ENCODE measurements at regions not wholly inside any gene's neighbourhood (a gene's known extent, or its start where the extent isn't known, plus 50 kb on each side); places are given as distances from the start of the nearest gene placed in this dataset.

GRCh38 chr5:147036691-147037245, 158.2 kb upstream of the PPP2R2B start:
- in situ Hi-C loops (cut with MboI; ENCODE audit: low sequenced_read_pairs), result no loop called here

- in situ Hi-C loops (cut with MboI; ENCODE audit: low sequenced_read_pairs), result no loop called here
Observed at GRCh38 chr5:147037515-147038205, 159.1 kb upstream of the PPP2R2B start.

- in situ Hi-C loops (cut with MboI; ENCODE audit: low sequenced_read_pairs), result no loop called here
Observed at GRCh38 chr5:147040856-147041255, 162.3 kb upstream of the PPP2R2B start.

- in situ Hi-C loops (cut with MboI; ENCODE audit: low sequenced_read_pairs), result no loop called here
Observed at GRCh38 chr5:147044572-147045273, 166.2 kb upstream of the PPP2R2B start.

DNA sequence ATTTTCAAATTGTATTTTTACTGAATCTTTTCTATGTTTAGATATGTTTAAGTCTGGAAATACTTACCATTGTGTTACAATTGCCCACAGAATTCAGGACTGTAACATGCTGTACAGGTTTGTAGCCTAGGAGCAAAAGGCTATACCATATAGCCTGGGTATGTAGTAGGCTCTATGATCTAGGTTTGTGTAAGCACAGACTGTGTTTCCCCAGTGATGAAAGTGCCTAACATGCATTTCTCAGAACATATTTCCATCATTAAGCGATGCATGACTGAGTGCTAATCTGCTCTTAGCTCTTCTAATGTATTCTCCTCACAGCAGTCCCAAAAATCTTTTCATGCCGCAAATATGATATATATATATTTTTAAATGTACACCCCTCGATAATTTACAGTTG, 166.7 kb upstream of the PPP2R2B start:
- in situ Hi-C loops (cut with MboI; ENCODE audit: low sequenced_read_pairs), result no loop called here

DNA sequence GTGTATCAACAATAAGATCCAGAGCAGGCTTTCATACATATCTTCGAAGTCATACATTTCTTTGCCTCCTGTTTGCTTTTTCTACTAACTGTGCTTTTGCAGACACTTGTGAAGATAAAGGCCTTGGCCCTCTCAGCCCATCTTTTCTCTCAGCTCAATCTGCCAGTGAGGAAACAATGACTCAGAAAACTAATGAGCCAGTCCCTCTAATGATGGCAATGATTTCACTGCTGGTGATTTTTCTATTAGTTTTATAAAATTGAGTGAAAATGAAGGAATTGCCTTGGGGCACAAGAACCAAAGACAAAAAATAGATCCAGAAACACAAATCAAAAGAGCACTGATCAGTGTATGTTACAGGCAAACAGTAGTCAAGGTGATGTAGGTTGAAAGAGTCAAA, 167.7 kb upstream of the PPP2R2B start:
- in situ Hi-C loops (cut with MboI; ENCODE audit: low sequenced_read_pairs), result no loop called here

DNA sequence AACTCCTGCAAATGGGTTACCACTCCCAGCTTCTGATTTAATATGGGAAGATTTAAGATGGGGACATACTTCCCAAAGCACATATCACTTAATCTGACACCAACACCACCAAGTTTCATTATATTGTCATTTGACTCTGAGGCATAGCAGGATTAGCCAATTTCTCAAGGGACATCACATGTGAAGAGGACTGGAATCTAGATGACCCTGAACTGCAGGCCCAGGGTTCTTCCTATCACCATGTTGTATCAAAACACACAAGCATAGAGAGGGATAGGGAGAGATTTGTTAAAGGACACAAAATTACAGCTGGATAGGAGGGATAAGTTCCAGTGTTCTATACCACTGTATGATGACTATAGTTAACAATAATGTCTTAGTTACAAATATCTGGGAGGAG, 168.3 kb upstream of the PPP2R2B start:
- in situ Hi-C loops (cut with MboI; ENCODE audit: low sequenced_read_pairs), result no loop called here

DNA sequence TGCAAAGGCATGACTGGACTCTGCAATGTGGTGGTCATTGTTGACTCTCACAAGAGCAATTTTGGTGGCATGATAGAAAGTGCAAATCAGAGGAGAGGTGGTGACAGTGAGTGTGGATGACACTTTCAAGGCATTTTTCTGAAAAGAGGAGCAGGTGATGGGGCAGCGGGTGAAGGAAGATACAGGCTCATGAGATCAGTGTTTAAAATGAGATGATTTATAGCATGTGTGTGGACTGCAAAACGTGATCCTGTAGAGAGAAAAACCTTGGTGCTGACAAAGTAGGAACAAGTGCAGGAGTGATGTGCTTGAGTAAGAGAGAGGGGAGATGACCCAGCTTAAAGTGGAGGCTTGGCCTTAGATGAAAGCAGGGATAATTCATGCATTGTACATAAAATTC, 171.2 kb upstream of the PPP2R2B start:
- in situ Hi-C loops (cut with MboI; ENCODE audit: low sequenced_read_pairs), result no loop called here

DNA sequence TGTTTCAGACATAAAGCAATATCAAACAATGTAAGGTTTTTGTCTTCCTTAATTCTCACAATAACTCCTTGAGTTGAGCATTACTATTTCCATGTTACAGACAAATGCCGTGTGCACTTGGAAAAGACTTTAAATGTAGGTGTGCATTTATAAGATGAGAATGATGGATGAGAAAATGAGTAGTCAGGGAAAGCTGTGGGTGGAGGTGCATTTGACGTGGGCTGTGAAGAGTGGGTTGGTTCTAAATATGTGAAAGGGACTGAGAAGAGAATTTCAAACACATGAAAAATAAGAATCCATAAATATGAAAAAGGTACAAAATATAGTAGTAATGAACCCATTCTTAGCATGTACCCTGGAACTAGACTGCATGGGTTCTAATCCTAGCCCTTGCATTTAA, 171.6 kb upstream of the PPP2R2B start:
- in situ Hi-C loops (cut with MboI; ENCODE audit: low sequenced_read_pairs), result no loop called here

DNA sequence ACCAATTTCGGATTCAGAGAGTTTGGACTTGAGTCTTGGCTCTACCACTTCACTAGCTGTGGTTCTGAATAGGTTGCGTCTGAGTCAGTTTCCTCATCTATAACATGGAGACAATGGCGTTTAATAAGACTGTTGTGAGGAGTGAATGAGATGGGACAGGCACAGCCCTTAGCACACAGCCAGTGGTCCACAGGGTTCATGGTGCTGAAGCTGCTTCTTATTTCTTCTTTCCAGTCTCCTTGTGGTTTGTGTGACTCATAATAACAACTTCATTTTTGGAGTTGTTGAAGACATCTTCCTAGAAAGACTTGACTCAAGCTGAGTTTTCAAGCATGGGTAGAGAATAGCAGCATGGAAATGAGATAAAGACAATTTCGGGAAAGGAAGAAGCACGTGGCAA, 172.6 kb upstream of the PPP2R2B start:
- in situ Hi-C loops (cut with MboI; ENCODE audit: low sequenced_read_pairs), result no loop called here

- in situ Hi-C loops (cut with MboI; ENCODE audit: low sequenced_read_pairs), result no loop called here
Observed at GRCh38 chr5:147052519-147052918, 174.0 kb upstream of the PPP2R2B start.

DNA sequence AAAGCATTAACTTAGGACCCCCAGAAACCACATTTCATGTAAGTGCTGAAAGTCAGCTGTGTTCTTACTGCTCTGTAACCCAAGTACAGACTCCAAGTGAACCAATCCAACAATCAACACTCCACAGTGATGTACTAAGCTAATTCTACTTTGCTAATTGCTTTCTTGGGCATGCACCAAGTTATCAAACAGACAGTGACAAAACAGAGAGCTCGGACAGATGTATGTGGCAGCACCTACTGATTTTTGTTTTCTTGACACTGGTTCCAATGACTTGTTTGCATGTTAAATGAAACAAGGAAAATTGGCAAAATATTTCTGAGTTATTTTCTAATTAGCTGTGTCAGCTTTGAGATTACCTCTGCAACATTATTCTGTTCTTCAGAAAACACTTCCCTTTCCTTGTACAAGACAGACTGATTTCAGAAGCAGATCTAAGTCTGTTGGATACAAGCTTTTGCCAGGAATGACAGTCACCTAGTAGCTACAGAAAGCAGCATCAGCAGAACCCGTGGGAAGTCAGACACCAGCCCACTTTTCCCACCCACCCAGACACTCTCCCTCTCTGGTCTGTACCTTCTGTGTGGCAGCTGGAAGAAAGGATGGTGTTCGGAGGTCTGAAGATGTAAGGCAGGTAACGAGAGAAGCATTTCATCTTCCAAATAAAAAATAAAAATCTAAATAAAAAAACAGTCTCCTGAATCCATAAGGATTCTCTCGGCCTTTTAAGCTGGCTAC, 176.7 kb upstream of the PPP2R2B start:
- in situ Hi-C loops (cut with MboI; ENCODE audit: low sequenced_read_pairs), result no loop called here

DNA sequence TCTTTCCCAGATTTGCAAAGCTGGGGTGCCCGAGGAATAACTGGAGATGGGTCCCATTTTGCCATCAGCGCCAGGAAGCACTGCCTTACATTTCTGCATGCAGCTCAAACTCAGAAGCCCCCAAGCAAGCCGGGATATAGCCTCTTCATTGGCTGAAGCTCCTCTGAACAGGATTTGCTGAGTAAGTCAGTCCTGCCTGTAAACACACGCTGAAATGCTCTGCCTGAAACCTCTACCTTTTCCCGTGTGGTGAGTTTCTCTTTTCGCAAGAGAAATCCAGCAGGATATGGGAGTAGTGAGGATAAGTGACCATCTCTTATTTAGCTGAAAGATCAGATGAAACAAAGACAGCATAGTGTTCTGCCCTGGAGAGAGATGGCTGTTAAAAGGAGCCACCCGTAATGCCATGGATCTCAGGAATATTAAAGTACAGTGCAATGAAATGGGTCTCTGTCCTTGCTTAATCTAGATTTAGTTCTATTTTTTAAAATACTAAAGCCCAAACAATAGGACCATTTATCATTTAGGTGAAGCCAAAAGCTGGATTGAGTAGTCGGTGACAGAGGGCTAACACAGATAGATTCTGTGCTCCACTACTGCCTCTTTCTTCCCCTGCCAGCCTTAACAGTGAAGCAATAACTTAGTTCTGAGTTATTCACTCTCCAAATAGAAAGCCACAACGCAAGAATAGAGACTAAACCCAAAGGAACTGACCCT, 177.5 kb upstream of the PPP2R2B start:
- in situ Hi-C loops (cut with MboI; ENCODE audit: low sequenced_read_pairs), result no loop called here

- in situ Hi-C loops (cut with MboI; ENCODE audit: low sequenced_read_pairs), result no loop called here
Observed at GRCh38 chr5:147057051-147057450, 177.8 kb upstream of the STK32A start.

DNA sequence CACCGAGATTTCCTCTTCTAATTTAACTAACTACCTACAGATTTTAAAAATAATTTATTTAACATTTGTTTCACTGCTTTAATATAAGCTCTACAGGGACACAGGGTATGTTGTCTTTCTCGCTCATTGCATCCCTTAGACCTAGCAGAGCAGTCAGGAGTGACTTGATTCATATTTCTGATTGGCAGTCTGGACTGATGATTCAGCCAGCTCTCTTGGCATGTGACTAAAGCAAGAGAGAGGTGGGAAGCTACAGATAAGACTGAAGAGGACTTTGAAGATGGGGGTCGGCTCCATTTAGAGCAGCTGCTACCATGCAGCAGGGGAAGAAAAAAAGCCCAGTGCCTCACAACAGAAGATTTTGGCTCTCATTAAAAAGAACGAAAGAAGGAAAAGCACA, 173.4 kb upstream of the STK32A start:
- in situ Hi-C loops (cut with MboI; ENCODE audit: low sequenced_read_pairs), result no loop called here

GRCh38 chr5:147062427-147062826, 172.4 kb upstream of the STK32A start:
- in situ Hi-C loops (cut with MboI; ENCODE audit: low sequenced_read_pairs), result no loop called here

GRCh38 chr5:147063943-147064342, 170.9 kb upstream of the STK32A start:
- in situ Hi-C loops (cut with MboI; ENCODE audit: low sequenced_read_pairs), result no loop called here

DNA sequence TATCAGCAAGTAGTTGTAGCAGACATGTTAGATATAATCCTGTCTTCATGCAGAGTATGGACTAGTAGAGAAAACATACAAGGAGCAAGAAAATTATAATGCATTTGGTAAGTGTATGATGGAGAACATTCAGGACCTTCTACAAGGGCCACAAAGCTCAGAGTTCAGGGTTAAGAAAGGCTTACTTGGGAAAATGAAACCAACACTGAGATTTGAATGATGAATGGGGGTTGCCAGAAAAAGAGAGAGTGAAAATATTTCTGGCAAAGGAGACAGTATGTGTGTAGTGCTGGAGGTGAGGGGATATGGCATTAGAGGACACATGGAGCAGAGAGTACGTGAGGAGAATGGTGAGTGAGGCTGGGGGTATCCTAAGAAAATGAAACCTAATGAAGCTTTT, 169.8 kb upstream of the STK32A start:
- in situ Hi-C loops (cut with MboI; ENCODE audit: low sequenced_read_pairs), result no loop called here

DNA sequence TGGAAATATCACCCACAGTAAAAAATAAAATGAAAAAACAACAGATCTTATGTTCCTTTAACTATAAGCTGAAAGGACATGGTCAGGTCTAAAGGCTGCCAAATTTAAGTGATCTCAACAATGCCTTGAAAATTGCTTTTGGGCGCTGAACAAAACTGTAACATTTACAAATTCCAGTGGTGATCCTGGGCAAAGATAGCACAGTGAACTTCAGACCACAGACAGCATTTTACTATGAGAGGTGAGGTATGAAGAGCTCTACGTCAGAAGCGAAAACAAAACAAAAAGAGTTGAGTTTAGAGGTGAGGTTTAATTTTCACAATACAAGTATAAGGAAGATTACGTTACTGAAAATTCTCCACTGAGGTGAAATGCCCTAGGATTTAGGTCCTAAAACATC, 165.8 kb upstream of the STK32A start:
- in situ Hi-C loops (cut with MboI; ENCODE audit: low sequenced_read_pairs), result no loop called here

- in situ Hi-C loops (cut with MboI; ENCODE audit: low sequenced_read_pairs), result no loop called here
Observed at GRCh38 chr5:147072622-147073021, 162.2 kb upstream of the STK32A start.

GRCh38 chr5:147073098-147073497, 161.7 kb upstream of the STK32A start:
- in situ Hi-C loops (cut with MboI; ENCODE audit: low sequenced_read_pairs), result no loop called here

Data from HL-60/S4 treated with retinoic acid at 250 ng/mL for 4 days and 3 days (cell line).